Neural cell (in vitro differentiated cells): ENCODE measurements at regions not wholly inside any gene's neighbourhood (a gene's known extent, or its start where the extent isn't known, plus 50 kb on each side); places are given as distances from the start of the nearest gene placed in this dataset.

Source experiments
- H2AFZ ChIP-seq: fragments of 200-600, 300-800 bp; sonication (generic), shearing (Covaris generic); 2 replicates; pipeline ENCODE4 v1.6.0; 2014; ENCODE audit warnings: low read depth, mild to moderate bottlenecking, antibody characterized with exemption, low read length, moderate library complexity
- H3F3A ChIP-seq: fragments of 200-600 bp; shearing (Covaris generic); 2 replicates; pipeline ENCODE4 v1.6.1; 2016; ENCODE audit warnings: mild to moderate bottlenecking, moderate library complexity, mixed read lengths, antibody characterized with exemption, low read length; ENCODE audit not compliant: insufficient read depth, poor library complexity, severe bottlenecking
- H3K27ac ChIP-seq: fragments of 200-600, 300-800 bp; sonication (generic), shearing (Covaris generic); 2 replicates; pipeline ENCODE4 v1.5.1; 2014; ENCODE audit warnings: mild to moderate bottlenecking, low read length, moderate library complexity
- H3K27me3 ChIP-seq: fragments of 300-800, 200-600 bp; sonication (generic), shearing (Covaris generic); 2 replicates; pipeline ENCODE4 v1.6.0; 2014; ENCODE audit warnings: mild to moderate bottlenecking, low read depth, low read length, moderate library complexity; ENCODE audit not compliant: insufficient read depth
- H3K36me3 ChIP-seq: fragments of 300-800, 200-600 bp; sonication (generic), shearing (Covaris generic); 2 replicates; pipeline ENCODE4 v1.5.1; 2014; ENCODE audit warnings: mild to moderate bottlenecking, antibody characterized with exemption, low read length, moderate library complexity; ENCODE audit not compliant: insufficient read depth
- H3K4me2 ChIP-seq: fragments of 300-800, 200-600 bp; sonication (generic), shearing (Covaris generic); 2 replicates; pipeline ENCODE4 v1.6.0; 2014; ENCODE audit warnings: mild to moderate bottlenecking, low read length
- H3K4me3 ChIP-seq: fragments of 300-800, 200-600 bp; sonication (generic), shearing (Covaris generic); 2 replicates; pipeline ENCODE4 v1.5.1; 2014; ENCODE audit warnings: mild to moderate bottlenecking, low read length, moderate library complexity
- H3K79me2 ChIP-seq: fragments of 200-600 bp; shearing (Covaris generic); replicated peaks from 2 replicates; pipeline ENCODE4 v1.6.0; 2014; ENCODE audit warnings: mild to moderate bottlenecking, low read length, moderate library complexity; ENCODE audit not compliant: insufficient read depth
- H3K9ac ChIP-seq: fragments of 300-800, 200-600 bp; sonication (generic), shearing (Covaris generic); 2 replicates; pipeline ENCODE4 v1.6.1; 2016; ENCODE audit warnings: mild to moderate bottlenecking, low read length, mixed read lengths
- H3K9me2 ChIP-seq: fragments of 200-600 bp; shearing (Covaris generic); 2 replicates; pipeline ENCODE4 v1.6.1; 2016; ENCODE audit warnings: mild to moderate bottlenecking, low read length, mixed read lengths; ENCODE audit not compliant: insufficient read depth
- H3K9me3 ChIP-seq: fragments of 200-600, 300-800 bp; sonication (generic), shearing (Covaris generic); 2 replicates; pipeline ENCODE4 v1.6.1; 2016; ENCODE audit warnings: mild to moderate bottlenecking, mixed run types, low read length, moderate library complexity, mixed read lengths
- H4K20me1 ChIP-seq: fragments of 200-600 bp; shearing (Covaris generic); 2 replicates; pipeline ENCODE4 v1.6.1; 2016; ENCODE audit warnings: mild to moderate bottlenecking, mixed run types; ENCODE audit not compliant: insufficient read depth
- EP300 ChIP-seq: fragments of 450-650 bp; conservative IDR thresholded peaks from 2 replicates; pipeline ENCODE4 v1.6.1; 2014; ENCODE audit warnings: antibody characterized with exemption, mild to moderate bottlenecking, moderate library complexity; ENCODE audit not compliant: poor library complexity, severe bottlenecking
- EZH2 ChIP-seq: fragments of 200-600, 300-800 bp; shearing (Covaris generic), sonication (generic); IDR thresholded peaks from 2 replicates; pipeline ENCODE4 v1.6.1; 2014; ENCODE audit warnings: antibody characterized with exemption, low read length, borderline replicate concordance, mild to moderate bottlenecking; ENCODE audit not compliant: insufficient read depth, poor library complexity, severe bottlenecking
- MXI1 ChIP-seq: fragments of 450-650 bp; conservative IDR thresholded peaks from 2 replicates; pipeline ENCODE4 v1.6.1; 2014; ENCODE audit warnings: antibody characterized with exemption, mild to moderate bottlenecking; ENCODE audit not compliant: poor library complexity, severe bottlenecking
- POLR2AphosphoS5 ChIP-seq: IDR thresholded peaks from 2 replicates; pipeline ENCODE4 v1.6.1; 2012
- RAD21 ChIP-seq: fragments of 450-650 bp; conservative IDR thresholded peaks from 2 replicates; pipeline ENCODE4 v1.6.1; 2014; ENCODE audit warnings: antibody characterized with exemption, mild to moderate bottlenecking, moderate library complexity
- SMC3 ChIP-seq: fragments of 450-650 bp; conservative IDR thresholded peaks from 2 replicates; pipeline ENCODE4 v1.6.1; 2014; ENCODE audit warnings: antibody characterized with exemption, mild to moderate bottlenecking, moderate library complexity; ENCODE audit not compliant: poor library complexity
- TF ChIP-seq, protein P1 (sequence below): fragments of 450-650 bp; IDR thresholded peaks from 2 replicates; pipeline ENCODE4 v1.5.1; 2014; ENCODE audit warnings: antibody characterized with exemption, mild to moderate bottlenecking, moderate library complexity; ENCODE audit not compliant: poor library complexity, severe bottlenecking
- TF ChIP-seq, protein P2 (sequence below): IDR thresholded peaks from 2 replicates; pipeline ENCODE4 v1.6.1; 2012; ENCODE audit warnings: borderline replicate concordance

DNA sequence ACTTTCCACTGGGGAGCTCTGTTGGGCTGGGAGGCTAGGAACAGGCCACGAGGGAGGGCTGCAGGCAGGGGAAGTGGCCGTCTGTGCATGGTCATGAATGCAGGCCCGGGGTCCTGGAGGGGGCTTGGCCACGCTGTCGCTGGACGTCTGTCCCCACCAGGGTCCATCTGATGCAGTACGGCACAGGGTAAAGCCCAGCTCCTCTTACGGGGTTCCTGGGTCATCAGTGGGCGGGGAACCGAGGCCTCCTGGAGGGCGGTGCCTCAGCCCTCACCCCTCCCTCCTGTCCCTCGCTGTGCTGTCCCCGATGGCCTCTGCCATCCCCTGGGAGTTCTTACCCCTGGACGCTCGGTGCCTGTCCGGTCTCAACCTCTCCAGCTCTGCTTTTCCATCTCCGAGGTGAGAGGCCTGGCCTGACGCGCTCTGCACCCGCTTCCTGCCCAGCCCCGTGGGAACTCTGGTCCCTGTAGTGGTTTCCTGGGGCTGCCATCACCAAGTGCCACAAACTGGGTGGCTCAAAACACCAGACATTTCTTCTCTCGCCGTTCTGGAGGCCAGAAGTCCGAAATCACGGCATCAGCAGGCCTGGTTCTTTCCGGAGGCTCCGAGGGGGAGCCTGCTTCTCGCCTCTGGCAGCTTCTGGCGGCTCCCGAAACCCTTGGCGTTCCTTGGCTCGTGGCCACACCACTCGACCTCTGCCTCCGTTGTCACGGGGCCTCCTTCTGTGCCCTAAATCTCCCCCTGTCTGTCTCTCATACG lies 182.8 kb downstream of the SEC14L1 start:
- H2AFZ ChIP-seq, result no peak overlapping the region
- no peak overlapping the region for H3K4me3 ChIP-seq

DNA sequence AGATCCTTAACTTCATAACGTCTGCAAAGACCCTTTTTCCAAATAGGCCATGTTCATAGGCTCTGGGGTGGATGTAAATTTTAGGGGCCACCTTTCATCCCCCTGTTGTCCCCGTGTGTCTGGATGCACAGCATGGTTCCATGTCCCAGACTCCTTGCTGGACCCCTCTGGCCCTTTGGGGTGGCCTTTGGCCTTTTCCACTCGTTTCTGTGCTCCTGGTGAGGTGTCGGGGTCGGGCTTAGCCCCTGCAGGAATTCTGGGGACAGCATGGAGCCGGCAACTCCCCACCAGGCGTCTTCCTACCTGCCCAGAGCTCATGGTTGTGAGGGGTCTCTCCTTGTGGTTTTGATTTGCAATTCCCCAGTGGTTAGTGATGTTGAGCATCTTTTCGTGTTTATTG lies 183.5 kb downstream of the SEC14L1 start:
- Histone ChIP-seq H3K36me3 (no peaks in the 10 kb centered on the region), H3K27ac (no peak overlapping the region), H3K79me2 (no peaks in the 10 kb centered on the region), H3K4me3 (no peak overlapping the region), H3F3A (no peaks in the 10 kb centered on the region), H2AFZ (no peak overlapping the region), H3K9me3 (no peaks in the 10 kb centered on the region), H3K4me2 (no peak overlapping the region), H4K20me1 (no peaks in the 10 kb centered on the region), H3K9ac (no peak overlapping the region), H3K27me3 (no peaks in the 10 kb centered on the region), H3K9me2 (no peaks in the 10 kb centered on the region)
- TF ChIP-seq RAD21 (no peak), EZH2 (no peak), MXI1 (no peak), POLR2AphosphoS5 (no peak), SMC3 (no peak), EP300 (no peak)
- TF ChIP-seq, protein P1, sequence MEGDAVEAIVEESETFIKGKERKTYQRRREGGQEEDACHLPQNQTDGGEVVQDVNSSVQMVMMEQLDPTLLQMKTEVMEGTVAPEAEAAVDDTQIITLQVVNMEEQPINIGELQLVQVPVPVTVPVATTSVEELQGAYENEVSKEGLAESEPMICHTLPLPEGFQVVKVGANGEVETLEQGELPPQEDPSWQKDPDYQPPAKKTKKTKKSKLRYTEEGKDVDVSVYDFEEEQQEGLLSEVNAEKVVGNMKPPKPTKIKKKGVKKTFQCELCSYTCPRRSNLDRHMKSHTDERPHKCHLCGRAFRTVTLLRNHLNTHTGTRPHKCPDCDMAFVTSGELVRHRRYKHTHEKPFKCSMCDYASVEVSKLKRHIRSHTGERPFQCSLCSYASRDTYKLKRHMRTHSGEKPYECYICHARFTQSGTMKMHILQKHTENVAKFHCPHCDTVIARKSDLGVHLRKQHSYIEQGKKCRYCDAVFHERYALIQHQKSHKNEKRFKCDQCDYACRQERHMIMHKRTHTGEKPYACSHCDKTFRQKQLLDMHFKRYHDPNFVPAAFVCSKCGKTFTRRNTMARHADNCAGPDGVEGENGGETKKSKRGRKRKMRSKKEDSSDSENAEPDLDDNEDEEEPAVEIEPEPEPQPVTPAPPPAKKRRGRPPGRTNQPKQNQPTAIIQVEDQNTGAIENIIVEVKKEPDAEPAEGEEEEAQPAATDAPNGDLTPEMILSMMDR, result no peak
- TF ChIP-seq, protein P2, sequence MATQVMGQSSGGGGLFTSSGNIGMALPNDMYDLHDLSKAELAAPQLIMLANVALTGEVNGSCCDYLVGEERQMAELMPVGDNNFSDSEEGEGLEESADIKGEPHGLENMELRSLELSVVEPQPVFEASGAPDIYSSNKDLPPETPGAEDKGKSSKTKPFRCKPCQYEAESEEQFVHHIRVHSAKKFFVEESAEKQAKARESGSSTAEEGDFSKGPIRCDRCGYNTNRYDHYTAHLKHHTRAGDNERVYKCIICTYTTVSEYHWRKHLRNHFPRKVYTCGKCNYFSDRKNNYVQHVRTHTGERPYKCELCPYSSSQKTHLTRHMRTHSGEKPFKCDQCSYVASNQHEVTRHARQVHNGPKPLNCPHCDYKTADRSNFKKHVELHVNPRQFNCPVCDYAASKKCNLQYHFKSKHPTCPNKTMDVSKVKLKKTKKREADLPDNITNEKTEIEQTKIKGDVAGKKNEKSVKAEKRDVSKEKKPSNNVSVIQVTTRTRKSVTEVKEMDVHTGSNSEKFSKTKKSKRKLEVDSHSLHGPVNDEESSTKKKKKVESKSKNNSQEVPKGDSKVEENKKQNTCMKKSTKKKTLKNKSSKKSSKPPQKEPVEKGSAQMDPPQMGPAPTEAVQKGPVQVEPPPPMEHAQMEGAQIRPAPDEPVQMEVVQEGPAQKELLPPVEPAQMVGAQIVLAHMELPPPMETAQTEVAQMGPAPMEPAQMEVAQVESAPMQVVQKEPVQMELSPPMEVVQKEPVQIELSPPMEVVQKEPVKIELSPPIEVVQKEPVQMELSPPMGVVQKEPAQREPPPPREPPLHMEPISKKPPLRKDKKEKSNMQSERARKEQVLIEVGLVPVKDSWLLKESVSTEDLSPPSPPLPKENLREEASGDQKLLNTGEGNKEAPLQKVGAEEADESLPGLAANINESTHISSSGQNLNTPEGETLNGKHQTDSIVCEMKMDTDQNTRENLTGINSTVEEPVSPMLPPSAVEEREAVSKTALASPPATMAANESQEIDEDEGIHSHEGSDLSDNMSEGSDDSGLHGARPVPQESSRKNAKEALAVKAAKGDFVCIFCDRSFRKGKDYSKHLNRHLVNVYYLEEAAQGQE, result no peak

More for the DNA sequence above, 182.8 kb downstream of the SEC14L1 start:
- Histone ChIP-seq H3K27ac (no peak overlapping the region), H3K9me3 (no peaks in the 10 kb centered on the region), H3F3A (no peaks in the 10 kb centered on the region), H3K27me3 (no peaks in the 10 kb centered on the region), H3K79me2 (no peaks in the 10 kb centered on the region), H3K36me3 (no peaks in the 10 kb centered on the region), H3K9me2 (no peaks in the 10 kb centered on the region), H3K9ac (no peak overlapping the region), H3K4me2 (no peak overlapping the region), H4K20me1 (no peaks in the 10 kb centered on the region)
- no peak for TF ChIP-seq RAD21
- no peak for TF ChIP-seq MXI1
